Middle frontal gyrus (tissue), 1 donor: ENCODE measurements at regions not wholly inside any gene's neighbourhood (a gene's known extent, or its start where the extent isn't known, plus 50 kb on each side); places are given as distances from the start of the nearest gene placed in this dataset.

ENCODE experiments used
- DNase-seq: peaks from one replicate; pipeline ENCODE4 v3.0.0-alpha.2; 2015; ENCODE audit warnings: low spot score; ENCODE audit errors: extremely low spot score

DNA sequence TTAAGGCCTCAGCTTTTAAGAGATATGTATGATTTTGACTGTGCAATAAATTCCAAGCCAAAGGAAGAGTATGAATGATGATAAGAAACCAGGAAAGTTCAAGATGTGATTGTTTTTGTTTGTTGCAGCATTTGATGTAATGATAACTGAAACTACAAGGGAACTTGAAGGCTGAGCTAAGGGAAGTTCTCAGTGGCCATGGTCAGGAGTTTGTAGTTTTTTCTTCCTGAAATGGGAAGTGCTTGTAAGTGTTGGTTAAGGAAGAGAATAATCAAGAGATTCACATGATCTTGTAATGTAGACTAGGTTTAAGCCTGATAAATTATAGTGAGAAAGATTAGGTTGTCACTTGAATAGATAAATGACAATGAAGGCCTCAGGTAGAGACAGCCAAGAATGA lies 53.4 kb downstream of the PTCHD4 start:
- no peak for DNase-seq

DNA sequence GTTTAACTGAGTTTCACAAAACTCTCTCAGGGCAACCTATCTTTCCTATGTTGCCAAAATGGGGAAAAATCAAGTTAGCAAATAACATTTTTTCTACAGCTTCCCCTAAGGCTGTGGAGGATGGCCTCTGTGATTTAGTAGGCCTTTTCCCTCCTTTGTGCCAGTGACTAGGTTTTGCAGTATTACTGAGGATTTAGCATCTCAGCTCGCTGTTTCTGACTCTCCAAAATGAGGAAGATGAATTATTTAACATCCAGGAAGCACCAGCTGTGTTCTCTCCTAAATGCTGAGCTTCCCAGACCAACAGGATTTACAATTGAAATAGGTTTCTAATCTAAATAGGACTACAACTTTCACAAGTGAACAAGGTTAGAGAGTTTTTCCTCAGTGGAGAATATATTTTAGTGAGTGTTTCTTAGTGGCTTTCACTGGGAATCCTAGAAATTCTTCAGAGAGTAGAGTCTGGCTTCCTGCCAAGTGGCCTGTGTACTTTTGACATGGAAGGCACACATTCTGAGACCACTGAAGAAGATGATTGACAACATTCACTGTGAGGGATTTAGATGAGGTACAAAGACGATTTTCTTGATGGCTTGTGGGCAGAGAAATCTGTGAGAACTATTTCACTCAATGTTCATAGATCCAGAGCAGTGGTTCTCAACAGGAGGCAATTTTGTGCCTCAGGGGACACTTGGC lies 62.4 kb downstream of the PTCHD4 start:
- no peak for DNase-seq

DNA sequence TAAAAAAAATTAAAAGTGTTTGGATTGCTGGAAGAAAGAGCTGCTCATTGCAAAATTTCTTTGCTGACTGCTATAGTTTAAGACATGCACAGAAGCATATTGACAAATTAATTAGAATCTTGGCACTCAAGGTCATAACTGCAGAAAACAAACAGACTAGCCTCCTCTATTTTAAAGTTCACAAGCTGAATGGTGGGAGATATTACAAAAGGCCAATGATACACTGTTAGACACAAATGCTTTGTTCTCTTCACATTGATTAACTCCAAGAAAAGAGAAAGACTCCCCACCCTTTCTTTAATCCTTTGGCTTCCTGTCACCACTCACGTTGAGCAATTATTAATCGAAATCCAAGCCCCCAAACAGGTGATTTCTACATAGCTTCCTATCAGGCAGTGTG lies 69.1 kb downstream of the PTCHD4 start:
- DNase-seq = no peak

DNA sequence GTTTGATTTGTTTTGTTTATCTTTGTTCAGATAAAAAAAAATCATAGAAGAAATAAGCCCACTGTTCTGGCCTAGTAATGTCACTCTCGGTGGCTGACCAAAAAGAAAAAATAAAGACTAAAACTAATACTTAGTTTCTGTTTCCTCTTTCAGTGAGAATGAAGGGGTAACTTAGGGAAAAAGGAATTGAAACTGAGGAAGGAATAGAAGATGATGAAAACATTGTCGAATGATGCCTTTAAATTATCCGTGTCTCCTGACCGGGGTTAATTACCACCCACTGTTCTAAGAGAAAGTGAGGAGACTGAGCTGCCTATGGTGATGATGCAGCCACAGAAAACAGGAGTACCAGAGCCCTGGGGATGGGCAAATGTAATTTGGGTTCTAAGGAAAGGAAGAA lies 73.1 kb downstream of the PTCHD4 start:
- no peak for DNase-seq

DNA sequence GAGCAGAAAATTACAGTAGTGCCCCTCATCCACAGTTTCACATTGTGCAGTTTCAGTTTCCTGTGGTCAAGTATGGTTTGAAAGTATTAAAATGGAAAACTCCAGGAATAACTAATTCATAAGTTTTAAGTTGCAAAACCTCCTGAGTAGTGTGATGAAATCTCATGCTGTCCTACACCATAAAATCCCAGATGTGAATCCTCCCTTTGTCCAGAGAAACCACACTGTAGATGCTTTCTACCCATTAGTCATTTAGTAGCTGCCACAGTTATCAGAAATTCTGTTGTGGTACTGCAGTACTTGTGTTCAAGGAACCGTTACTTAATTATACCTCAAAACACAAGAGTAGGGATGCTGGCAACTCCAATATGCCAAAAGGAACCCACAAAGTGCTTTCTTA lies 74.7 kb downstream of the PTCHD4 start:
- no peak for DNase-seq

DNA sequence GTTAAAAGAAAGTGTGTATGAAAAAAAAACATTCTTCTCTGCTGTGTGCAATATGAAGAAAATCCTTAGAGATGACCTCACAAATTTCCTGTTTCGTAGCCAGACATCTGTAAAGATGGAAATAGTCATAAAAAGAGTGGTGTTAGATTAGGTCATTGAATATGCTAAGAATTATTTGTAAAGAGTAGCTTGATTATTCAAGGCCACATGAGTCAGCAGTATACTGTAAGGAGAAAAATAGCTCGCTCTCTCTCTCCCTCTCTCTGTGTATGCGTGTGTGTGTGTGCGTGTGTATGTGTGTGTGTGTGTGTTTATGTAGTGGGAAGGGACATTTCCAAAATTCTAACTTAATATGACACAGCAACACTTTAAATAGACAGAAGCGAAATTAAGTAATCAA lies 78.8 kb downstream of the PTCHD4 start:
- DNase-seq = no peak

DNA sequence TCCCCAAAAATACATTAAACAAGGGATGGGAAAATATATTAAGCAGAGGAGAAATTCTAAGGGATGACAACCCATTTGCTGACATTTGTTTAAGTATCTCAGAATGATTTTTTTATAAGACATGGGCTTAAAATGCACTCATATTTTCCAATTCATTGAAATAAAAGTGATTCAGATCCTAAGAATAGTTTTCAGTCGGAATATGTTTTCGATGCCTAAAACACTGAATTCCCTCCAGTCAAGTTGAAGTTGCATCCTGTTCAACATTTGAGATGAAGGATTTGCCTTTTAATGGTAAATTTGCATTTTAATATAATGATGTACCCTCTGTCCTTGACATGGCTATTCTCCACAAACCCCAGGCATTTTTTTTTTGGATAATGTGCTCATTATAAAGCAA lies 79.3 kb downstream of the PTCHD4 start:
- no peak for DNase-seq

DNA sequence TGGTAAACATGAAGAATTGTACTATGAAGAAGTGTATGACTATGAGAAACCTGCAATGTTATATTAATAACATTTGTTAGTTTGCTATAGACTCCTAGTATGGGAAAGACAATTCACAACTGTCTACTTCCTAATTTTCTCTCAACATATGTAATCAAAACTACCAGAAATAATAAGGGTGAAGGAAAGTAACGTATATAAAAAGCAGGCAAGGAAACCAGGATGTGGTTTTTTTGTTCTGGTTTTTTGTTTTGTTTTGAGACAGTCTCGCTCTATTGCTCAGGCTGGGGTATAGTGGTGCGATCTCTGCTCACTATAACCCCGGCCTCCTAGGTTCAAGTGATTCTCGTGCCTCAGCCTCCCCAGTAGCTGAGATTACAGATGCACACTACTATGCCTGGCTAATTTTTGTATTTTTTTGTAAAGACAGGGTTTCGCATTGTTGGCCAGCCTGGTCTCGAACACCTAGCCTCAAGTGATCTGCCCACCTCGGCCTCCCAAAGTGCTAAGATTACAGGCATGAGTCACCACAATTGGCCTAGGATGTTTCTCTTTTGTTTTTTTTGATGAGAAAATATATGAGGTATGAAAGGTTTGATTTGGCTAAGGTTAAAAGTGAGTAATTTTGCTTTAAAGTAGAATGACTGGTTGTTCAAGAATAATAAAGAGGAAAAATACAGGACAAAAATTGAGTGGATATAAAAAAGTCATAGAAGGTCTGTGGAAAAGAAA lies 83.1 kb downstream of the PTCHD4 start:
- no peak for DNase-seq

DNA sequence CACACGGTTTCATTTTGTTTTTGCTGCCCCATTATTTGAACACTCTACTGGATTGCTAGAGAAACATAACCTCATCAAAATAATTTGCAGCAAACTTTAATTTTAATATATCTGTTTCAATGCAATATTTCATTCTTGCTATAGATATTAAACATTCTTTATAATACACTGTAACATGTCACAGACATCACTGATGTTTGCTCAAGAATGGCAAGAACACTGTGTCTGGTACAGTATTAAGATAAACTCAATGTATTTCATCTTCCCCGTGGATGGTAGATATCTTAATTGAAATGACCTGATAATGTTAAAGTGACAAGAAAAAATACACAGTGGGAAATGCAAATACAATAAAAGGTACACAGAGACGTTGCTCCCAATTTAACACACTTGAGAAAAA lies 86.0 kb downstream of the PTCHD4 start:
- no peak for DNase-seq

DNA sequence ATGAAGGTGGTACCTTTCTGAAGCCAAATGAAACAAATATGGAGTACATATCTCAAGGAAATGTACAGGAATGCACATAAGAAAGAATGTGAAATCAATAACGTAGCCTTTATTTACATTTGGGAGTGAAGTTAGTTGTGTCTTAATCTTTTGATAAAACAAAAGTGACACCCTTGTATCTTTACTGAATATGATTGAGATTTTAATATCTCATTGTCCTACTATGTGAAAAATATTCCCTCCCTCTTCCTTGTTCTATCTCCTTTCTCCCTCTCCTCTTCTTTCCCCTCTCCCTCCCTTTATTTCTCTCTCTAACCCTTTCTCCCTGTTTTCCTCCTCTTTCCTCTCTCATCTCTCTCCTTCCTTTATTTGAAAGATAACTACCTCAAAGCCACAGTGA lies 89.1 kb downstream of the PTCHD4 start:
- no peak for DNase-seq

DNA sequence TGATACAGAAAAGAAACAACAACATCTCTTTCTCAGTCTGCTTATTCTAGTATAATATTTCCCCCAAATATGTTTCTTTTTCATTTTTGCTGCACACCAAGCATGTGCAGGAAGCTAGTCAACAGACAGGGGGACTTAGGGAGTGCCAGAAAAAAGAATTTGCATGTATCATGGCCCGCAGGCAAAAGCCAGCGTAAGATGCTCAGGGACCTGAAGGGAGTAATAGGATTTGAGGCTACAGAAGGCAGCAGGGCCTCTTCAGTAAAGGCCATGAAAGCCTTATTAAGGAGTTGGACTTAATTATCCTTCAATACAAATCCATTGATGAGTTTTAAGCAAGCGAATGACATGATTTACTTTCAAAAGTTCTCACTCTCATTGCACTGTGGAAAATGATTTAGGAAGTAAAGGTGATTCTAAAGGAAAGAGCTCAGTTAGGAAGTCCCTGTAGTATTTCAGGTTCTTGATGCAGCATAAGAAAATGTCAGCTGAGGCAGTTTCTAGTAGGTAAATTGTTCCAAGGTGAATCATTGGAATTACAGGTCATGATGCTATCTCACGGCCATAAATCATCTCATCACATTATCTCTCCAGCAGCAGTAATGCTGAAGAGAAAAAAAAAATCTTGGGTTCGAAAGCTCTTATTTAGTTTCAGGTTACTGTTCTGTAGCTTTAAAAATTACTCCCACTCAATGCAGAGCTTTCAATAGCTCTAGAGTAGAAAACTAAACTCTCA lies 94.8 kb downstream of the PTCHD4 start:
- no peak for DNase-seq

DNA sequence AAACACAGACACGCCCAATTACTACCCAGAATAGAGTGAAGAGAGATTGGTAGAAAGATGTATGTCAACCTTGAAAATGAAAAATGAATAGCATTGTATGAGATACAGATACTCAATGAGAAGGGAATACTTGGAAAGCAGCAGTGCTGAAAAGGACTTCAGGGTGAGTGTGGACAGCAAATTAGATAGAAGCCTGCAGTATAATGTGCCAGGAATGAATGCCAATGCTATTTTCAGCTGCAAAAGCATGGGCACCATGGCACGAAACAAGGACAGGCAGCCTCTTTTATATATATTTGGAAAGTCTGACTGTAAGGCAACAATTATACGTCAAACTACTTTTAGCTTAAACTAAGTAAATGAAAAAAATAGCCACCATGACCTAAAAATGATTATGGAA lies 118.2 kb downstream of the PTCHD4 start:
- DNase-seq = no peak

DNA sequence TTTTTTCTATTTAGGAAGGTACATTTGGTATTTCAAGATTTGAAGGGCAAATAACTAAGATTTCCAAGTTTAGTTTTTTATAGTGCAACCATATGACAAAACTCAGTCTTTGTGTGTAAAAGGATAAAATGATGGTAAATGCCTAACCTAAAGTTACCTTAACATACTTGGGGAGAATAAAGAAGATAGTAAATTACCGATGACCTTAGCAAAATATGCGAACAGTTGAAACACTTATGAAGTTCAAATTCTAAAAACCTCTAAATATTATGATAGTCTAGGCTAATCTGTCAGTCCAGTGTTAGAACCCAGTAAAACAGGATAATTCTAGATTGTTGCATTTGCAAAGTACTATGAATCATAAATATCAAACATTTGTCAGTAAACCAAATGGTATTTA lies 127.5 kb downstream of the PTCHD4 start:
- no peak for DNase-seq

DNA sequence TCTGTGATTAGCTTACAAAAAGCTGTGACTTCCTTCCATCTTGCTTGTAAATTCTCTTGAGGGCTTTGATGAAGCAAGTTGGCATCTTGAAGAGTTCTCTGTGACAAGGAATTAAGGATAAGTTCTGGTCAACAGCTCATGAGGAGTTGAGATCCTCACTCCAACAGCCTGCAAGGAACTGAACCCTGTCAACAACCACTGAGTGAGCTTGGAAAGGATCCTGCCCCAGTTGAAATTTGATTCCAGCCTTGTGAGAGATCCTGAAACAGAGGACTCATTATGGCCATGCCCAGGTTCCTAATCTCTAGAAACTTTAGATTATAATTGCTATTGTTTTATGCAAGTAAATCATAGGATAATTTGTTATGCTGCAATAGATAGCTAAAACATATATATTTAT lies 133.7 kb downstream of the PTCHD4 start:
- no peak for DNase-seq

DNA sequence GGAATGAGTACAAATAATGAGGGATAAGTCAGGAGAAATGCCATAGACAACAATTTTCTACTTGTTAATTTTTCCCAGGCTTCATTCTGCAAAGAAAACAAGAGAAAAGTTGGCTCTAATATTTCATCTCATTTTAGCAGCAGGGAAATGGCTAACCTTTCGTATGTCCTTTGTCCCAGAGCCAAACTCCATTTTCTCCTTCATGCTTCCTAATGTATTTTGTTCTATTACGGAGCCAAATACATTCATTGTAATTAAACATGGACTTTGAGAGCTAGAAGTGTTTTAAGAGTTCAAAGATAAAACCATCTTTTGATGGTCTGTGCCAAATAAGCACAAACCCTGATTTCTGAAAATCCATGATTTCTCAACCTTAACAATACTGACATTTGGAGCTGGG lies 136.9 kb downstream of the PTCHD4 start:
- no peak for DNase-seq

DNA sequence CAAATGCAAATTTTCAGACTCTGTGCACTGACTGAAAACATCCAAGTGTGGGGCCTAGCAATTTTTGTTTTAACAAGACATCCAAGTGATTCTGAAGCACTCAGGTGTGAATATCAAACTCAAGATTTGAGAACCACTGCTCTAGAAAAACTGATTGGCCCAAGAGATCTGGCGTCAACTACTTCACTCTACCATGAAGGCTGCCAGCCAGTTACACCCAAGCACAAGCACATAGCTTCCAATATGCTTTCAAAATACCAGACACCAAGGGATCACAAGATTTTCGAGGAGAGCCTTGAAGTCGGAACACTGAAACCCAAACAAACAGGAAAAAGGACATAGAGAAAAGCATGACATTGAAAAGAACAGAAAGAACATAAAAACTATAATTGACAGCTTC lies 140.2 kb downstream of the PTCHD4 start:
- DNase-seq = no peak

DNA sequence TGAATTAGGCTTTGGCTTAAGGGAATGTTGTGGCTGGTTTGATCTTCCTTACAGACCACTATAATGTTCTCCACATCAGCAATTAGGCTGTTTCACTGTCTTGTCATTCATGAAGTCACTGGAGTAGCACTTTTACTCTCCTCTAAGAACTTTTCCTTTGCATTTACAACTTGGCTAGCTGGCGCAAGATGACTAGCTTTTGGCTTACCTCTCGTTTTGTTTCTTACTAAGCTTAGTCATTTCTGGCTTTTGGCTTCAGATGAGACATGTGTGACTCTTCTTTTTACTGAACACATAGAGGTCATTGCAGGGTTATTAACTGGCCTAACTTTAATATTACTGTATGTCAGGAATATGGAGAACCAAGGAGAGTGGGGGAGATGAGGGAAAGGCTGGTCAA lies 143.2 kb downstream of the PTCHD4 start:
- DNase-seq = no peak

DNA sequence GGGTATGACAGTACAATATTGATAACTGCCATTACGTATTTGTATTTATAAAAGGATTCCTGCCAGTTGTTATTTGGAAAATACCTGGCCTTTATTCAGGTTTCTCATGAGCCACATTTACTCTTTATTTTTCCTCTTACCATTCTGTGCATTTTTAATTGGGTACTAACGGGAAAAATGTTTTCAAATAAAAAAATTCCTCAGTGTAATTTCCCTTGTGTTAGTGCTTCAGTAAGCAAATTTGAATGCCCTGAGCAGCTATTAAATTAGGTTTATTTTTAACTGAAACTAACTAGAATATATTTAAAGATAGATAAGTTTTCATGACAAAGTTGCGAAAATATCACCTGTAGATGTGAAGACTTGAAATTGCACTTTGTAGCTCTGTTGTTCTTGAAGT lies 146.0 kb downstream of the PTCHD4 start:
- DNase-seq = no peak

DNA sequence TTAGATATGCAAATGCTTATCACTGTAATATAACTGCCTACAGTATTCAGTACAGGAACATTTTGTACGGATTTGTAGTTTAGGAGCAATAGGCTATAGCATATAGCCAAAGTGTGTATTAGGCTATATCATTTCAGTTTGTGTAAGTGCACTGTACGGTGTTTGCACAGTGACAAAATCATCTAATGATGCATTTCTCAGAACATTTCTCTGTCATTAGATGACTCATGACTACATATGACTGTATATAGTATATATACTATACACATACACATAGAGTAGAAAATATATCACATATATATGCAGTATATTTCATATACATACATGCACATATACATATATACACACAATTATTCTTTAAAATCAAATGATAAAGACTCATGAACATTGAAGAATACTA lies 158.4 kb downstream of the PTCHD4 start:
- DNase-seq = no peak

DNA sequence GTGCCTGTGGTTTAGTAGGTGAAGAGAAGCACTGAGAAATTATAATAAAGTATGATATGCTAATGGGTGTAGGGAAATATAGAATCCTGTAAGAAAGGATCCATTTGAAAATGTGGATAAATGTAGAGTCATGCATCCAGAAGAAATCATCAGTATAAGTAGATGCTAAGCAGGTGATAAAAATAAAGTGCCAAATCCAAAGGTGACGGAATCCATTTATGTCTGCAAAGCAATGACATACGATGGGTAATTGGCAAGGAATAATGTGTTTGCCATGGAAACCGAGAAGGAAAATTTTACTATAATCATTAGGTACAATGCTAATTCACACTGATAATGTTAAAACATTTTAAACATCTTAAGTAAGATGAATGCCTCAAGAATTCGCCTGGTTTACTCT lies 163.0 kb downstream of the OPN5 start:
- no peak for DNase-seq

DNA sequence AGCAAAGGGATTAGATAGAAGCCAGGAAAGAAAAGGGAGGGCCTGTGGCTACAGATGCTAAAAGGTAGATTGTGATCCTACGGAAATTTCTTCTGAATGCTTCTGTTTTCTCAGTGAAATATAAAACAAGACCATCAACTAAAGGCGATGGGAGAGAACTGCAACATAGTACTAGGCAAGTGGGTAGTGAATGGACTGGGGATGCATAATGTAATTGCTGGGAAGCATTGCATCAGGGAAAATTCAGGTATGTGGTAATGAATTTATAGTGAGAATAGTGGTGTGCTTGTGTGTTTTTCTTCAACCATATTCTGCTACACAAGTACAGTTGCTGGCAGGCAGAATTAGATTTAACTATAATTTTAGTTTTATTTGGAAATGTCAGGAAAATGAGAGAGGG lies 156.6 kb downstream of the OPN5 start:
- no peak for DNase-seq

DNA sequence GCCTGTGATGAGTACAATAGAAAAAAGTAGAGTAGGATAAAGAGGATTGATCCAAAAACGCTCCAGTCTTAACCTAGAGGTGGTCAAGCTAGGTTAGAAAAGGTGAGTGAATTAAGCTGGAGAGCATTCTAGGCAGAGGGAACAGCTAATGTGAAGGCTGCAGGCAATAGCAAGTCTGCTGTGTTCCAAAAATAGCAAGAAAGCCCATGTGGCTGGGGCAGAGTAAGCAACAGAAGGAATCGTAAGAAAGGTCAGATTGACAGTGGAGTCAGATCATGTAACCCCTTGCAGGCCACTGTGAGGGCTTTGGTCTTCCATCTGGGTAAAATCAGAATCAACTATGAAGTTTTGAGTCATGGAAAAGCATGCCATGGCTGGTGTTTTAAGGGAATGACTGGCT lies 155.0 kb downstream of the OPN5 start:
- no peak for DNase-seq

DNA sequence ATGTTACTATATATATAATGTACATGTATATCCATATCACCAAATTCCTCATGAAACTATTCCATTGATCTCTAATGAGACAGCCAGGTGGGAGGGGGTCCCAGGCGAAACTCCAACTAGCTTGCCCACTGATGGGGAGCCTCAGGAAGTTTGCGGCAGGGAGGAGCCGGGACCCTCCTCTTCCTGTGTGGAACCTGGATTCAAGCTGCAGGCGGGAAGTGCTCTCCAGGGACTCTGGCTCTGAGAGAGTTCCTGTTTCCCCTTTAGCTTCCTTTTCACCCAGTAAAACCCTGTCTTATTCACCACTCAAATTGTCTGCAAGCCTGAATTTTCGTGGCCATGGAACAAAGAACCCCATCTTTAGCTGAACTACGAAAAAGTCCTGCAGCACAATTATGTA lies 152.2 kb downstream of the OPN5 start:
- no peak for DNase-seq
